Panc1 (cell line): ENCODE measurements at regions not wholly inside any gene's neighbourhood (a gene's known extent, or its start where the extent isn't known, plus 50 kb on each side); places are given as distances from the start of the nearest gene placed in this dataset.

Experiments
- ATAC-seq: fragments of 200-7000 bp; cut with Tn5 transposase; 2 replicates; pipeline ENCODE4 v1.9.1; 2020; ENCODE audit warnings: mild to moderate bottlenecking, moderate library complexity
- BruUV-seq: library from RNA; stranded (reverse); fragments of 400-500 nt; replicated peaks from 2 replicates; lab custom pipeline; 2021; lab: Mats Ljungman, UMichigan
- CTCF ChIA-PET: fragments of 300-600 bp; sonication (Branson Sonifier 250); formaldehyde crosslinking; loops from one replicate; lab custom pipeline; 2022; ENCODE audit warnings: antibody characterized with exemption; lab: Charles Lee
- POLR2A ChIA-PET: fragments of 300-600 bp; sonication (Branson Sonifier 250); formaldehyde crosslinking; loops from one replicate; lab custom pipeline; 2022; ENCODE audit warnings: antibody characterized with exemption; lab: Charles Lee
- DNase-seq: peaks from one replicate; pipeline ENCODE4 v3.0.0-alpha.2; 2010; ENCODE audit warnings: low read depth, low spot score
- H3K27ac ChIP-seq: 2 replicates; pipeline ENCODE4 v1.5.1; 2011; ENCODE audit warnings: mild to moderate bottlenecking, low read length, inconsistent platforms
- H3K27me3 ChIP-seq: fragments of 200-500 bp; sonication (Bioruptor generic); 2 replicates; pipeline ENCODE4 v1.6.0; 2014; ENCODE audit warnings: low read length, inconsistent platforms; ENCODE audit not compliant: control insufficient read depth, insufficient read depth
- H3K36me3 ChIP-seq: fragments of 200-500 bp; sonication (Bioruptor generic); 2 replicates; pipeline ENCODE4 v1.5.1; 2014; ENCODE audit warnings: inconsistent platforms, mild to moderate bottlenecking, low read length, moderate library complexity; ENCODE audit not compliant: control insufficient read depth, insufficient read depth
- H3K4me1 ChIP-seq: 2 replicates; pipeline ENCODE4 v1.5.1; 2011; ENCODE audit warnings: inconsistent platforms, mild to moderate bottlenecking, low read length, moderate library complexity; ENCODE audit not compliant: control insufficient read depth, insufficient read depth
- H3K4me3 ChIP-seq, 2 experiments: 2 replicates each; pipeline ENCODE4 v1.5.1; 2011 to 2012; ENCODE audit warnings: low read depth in 2 of 2, low read length in 2 of 2, mild to moderate bottlenecking in 2 of 2, inconsistent platforms in 1 of 2, moderate library complexity in 1 of 2
- H3K9me3 ChIP-seq: fragments of 200-500 bp; sonication (Bioruptor generic); 2 replicates; pipeline ENCODE4 v1.5.1; 2014; ENCODE audit warnings: low read depth, mild to moderate bottlenecking, inconsistent platforms, low read length, moderate library complexity; ENCODE audit not compliant: control insufficient read depth, insufficient read depth
- POLR2AphosphoS5 ChIP-seq: IDR thresholded peaks from 2 replicates; pipeline ENCODE4 v1.6.1; 2012; ENCODE audit warnings: mild to moderate bottlenecking, low read depth, low read length, moderate library complexity
- SIN3A ChIP-seq: IDR thresholded peaks from 2 replicates; pipeline ENCODE4 v1.6.1; 2012; ENCODE audit warnings: low read depth, mild to moderate bottlenecking, low read length, moderate library complexity, borderline replicate concordance; ENCODE audit not compliant: insufficient read depth
- TCF7L2 ChIP-seq: IDR thresholded peaks from 2 replicates; pipeline ENCODE4 v1.6.1; 2011; ENCODE audit warnings: mild to moderate bottlenecking, low read depth, low read length, inconsistent platforms
- in situ Hi-C: cut with HindIII; loops from 2 replicates; pipeline ENCODE4 v1.10.0; 2016; ENCODE audit warnings: low sequenced_read_pairs, low pct_unique_long_range_greater_than_20kb
- intact Hi-C: fragments of 100-400 bp; cut with micrococcal nuclease; formaldehyde crosslinking; loops from one replicate; pipeline ENCODE4 v1.10.0; 2022; ENCODE audit not compliant: unreplicated experiment
- TF ChIP-seq, protein P1 (sequence below): fragments of 450-650 bp; IDR thresholded peaks from 2 replicates; pipeline ENCODE4 v1.5.1; 2017; ENCODE audit warnings: mild to moderate bottlenecking
- TF ChIP-seq, protein P2 (sequence below), 2 experiments: IDR thresholded peaks; 2 replicates each; pipeline ENCODE4 v1.6.1; 2011 to 2012; ENCODE audit warnings: low read depth in 2 of 2, control low read depth in 1 of 2, low read length in 1 of 2, mild to moderate bottlenecking in 1 of 2, moderate library complexity in 1 of 2; ENCODE audit not compliant: insufficient read depth in 1 of 2

GRCh38 chr6:134740473-134741199, 209.3 kb downstream of the ALDH8A1 start:
- Histone ChIP-seq H3K4me1 (no peaks in the 10 kb centered on the region), H3K36me3 (no peaks in the 10 kb centered on the region), H3K27me3 (0 out of 2 replicates have a peak, but pooled peaks cover 2% of the 10 kb centered on the region), H3K27ac (no peak overlapping the region), H3K4me3 (no peak overlapping the region), H3K9me3 (no peaks in the 10 kb centered on the region)
- in situ Hi-C loops (no loop called here), intact Hi-C loops (no loop called here)
- no peak for ATAC-seq
- ChIA-PET CTCF (no interaction called here), POLR2A (interaction anchor here (0.6 kb wide), 1 partner anchor 18 kb away, joined by 3 read pairs; no protein-coding TSS in a partner anchor)
- BruUV-seq = no TSS peak
- TF ChIP-seq, protein P1, sequence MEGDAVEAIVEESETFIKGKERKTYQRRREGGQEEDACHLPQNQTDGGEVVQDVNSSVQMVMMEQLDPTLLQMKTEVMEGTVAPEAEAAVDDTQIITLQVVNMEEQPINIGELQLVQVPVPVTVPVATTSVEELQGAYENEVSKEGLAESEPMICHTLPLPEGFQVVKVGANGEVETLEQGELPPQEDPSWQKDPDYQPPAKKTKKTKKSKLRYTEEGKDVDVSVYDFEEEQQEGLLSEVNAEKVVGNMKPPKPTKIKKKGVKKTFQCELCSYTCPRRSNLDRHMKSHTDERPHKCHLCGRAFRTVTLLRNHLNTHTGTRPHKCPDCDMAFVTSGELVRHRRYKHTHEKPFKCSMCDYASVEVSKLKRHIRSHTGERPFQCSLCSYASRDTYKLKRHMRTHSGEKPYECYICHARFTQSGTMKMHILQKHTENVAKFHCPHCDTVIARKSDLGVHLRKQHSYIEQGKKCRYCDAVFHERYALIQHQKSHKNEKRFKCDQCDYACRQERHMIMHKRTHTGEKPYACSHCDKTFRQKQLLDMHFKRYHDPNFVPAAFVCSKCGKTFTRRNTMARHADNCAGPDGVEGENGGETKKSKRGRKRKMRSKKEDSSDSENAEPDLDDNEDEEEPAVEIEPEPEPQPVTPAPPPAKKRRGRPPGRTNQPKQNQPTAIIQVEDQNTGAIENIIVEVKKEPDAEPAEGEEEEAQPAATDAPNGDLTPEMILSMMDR = no peak
- TF ChIP-seq SIN3A (no peak), POLR2AphosphoS5 (no peak), TCF7L2 (no peak)
- TF ChIP-seq, protein P2, sequence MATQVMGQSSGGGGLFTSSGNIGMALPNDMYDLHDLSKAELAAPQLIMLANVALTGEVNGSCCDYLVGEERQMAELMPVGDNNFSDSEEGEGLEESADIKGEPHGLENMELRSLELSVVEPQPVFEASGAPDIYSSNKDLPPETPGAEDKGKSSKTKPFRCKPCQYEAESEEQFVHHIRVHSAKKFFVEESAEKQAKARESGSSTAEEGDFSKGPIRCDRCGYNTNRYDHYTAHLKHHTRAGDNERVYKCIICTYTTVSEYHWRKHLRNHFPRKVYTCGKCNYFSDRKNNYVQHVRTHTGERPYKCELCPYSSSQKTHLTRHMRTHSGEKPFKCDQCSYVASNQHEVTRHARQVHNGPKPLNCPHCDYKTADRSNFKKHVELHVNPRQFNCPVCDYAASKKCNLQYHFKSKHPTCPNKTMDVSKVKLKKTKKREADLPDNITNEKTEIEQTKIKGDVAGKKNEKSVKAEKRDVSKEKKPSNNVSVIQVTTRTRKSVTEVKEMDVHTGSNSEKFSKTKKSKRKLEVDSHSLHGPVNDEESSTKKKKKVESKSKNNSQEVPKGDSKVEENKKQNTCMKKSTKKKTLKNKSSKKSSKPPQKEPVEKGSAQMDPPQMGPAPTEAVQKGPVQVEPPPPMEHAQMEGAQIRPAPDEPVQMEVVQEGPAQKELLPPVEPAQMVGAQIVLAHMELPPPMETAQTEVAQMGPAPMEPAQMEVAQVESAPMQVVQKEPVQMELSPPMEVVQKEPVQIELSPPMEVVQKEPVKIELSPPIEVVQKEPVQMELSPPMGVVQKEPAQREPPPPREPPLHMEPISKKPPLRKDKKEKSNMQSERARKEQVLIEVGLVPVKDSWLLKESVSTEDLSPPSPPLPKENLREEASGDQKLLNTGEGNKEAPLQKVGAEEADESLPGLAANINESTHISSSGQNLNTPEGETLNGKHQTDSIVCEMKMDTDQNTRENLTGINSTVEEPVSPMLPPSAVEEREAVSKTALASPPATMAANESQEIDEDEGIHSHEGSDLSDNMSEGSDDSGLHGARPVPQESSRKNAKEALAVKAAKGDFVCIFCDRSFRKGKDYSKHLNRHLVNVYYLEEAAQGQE (IDR thresholded peaks at IDR 0.05; ENCODE audit: insufficient read depth in 1 of 2, low read depth in 2 of 2, low read length in 1 of 2) = no peak
- DNase-seq = no peak

DNA sequence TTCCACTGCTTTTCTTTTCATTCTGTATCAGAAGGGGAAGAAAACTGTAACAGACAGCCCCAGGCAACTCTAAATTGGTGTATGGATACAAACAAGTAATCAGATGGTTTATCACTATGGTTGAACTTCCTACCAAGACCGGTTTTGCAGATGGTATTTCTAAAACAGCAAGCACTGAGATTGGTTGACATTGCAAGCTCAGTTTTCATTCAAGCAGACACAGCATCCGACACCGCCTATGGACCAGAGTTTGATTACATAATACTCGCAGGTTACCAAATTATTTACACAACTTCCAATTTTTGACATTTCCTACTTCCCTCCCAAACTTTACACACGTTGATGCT, 209.9 kb downstream of the ALDH8A1 start:
- BruUV-seq = no TSS peak
- Histone ChIP-seq H3K4me3 (no peak overlapping the region), H3K9me3 (no peaks in the 10 kb centered on the region), H3K36me3 (no peaks in the 10 kb centered on the region), H3K4me1 (no peaks in the 10 kb centered on the region), H3K27me3 (0 out of 2 replicates have a peak, but pooled peaks cover 4% of the 10 kb centered on the region), H3K27ac (no peak overlapping the region)
- in situ Hi-C loops (no loop called here), intact Hi-C loops (no loop called here)
- ATAC-seq = no peak
- POLR2A ChIA-PET = no interaction called here
- TF ChIP-seq, protein P1 = no peak
- TF ChIP-seq SIN3A (no peak), TCF7L2 (no peak), POLR2AphosphoS5 (no peak)
- TF ChIP-seq, protein P2 (IDR thresholded peaks at IDR 0.05; ENCODE audit: insufficient read depth in 1 of 2, low read depth in 2 of 2, low read length in 1 of 2) = no peak
- no peak for DNase-seq
- CTCF ChIA-PET = no interaction called here
